CD4-positive, alpha-beta memory T cell (primary cell): ENCODE measurements at regions not wholly inside any gene's neighbourhood (a gene's known extent, or its start where the extent isn't known, plus 50 kb on each side); places are given as distances from the start of the nearest gene placed in this dataset.

ENCODE experiments used
- CTCF ChIA-PET: fragments of 350-600 bp; sonication (Branson Sonifier 250); formaldehyde crosslinking; loops from one replicate; lab custom pipeline; 2021; ENCODE audit warnings: inconsistent platforms; ENCODE audit not compliant: partially characterized antibody; lab: Charles Lee
- POLR2A ChIA-PET: fragments of 350-600 bp; sonication (Branson Sonifier 250); formaldehyde crosslinking; loops from one replicate; lab custom pipeline; 2021; ENCODE audit not compliant: partially characterized antibody; lab: Charles Lee
- DNase-seq, 5 donors: peaks; one replicate each; pipeline versions ENCODE4 v3.0.0 to v3.0.0-alpha.2; 2020 to 2022; ENCODE audit warnings: mixed read lengths in 1 of 5
- H3K27ac ChIP-seq: one replicate; pipeline ENCODE4 v1.7.0; 2013; ENCODE audit warnings: low read depth, low read length
- H3K27me3 ChIP-seq: 2 replicates; pipeline ENCODE4 v1.7.0; 2013; ENCODE audit warnings: mild to moderate bottlenecking, low read length, moderate library complexity; ENCODE audit not compliant: insufficient read depth
- H3K36me3 ChIP-seq: 2 replicates; pipeline ENCODE4 v1.7.0; 2013; ENCODE audit warnings: mild to moderate bottlenecking, low read length, moderate library complexity; ENCODE audit not compliant: insufficient read depth
- H3K4me1 ChIP-seq: 2 replicates; pipeline ENCODE4 v1.7.0; 2013; ENCODE audit warnings: mild to moderate bottlenecking, low read length, moderate library complexity; ENCODE audit not compliant: insufficient read depth
- H3K4me3 ChIP-seq, 2 donors: one replicate each; pipeline ENCODE4 v1.7.0; 2013; ENCODE audit warnings: low read length in 2 of 2, mild to moderate bottlenecking in 1 of 2
- H3K9me3 ChIP-seq, 2 donors: one replicate each; pipeline ENCODE4 v1.7.0; 2013; ENCODE audit warnings: low read length in 2 of 2, control low read depth in 1 of 2; ENCODE audit not compliant: control insufficient read depth in 1 of 2
- H3K27ac Mint-ChIP-seq, 7 donors: one replicate each; pipeline ENCODE4 v1.8.0; 2020 to 2021; ENCODE audit warnings: mixed read lengths in 7 of 7, mild to moderate bottlenecking in 6 of 7, inconsistent platforms in 3 of 7, moderate library complexity in 3 of 7
- H3K27me3 Mint-ChIP-seq, 2 donors: one replicate each; pipeline ENCODE4 v1.8.0; 2020 to 2021; ENCODE audit warnings: mixed read lengths in 2 of 2
- H3K36me3 Mint-ChIP-seq, 2 donors: one replicate each; pipeline ENCODE4 v1.8.0; 2020 to 2021; ENCODE audit warnings: mixed read lengths in 2 of 2, inconsistent platforms in 1 of 2, mild to moderate bottlenecking in 1 of 2
- H3K4me1 Mint-ChIP-seq, 4 donors: one replicate each; pipeline ENCODE4 v1.8.0; 2020 to 2021; ENCODE audit warnings: mixed read lengths in 4 of 4, mild to moderate bottlenecking in 1 of 4
- H3K4me3 Mint-ChIP-seq, 8 donors: one replicate each; pipeline ENCODE4 v1.8.0; 2020 to 2021; ENCODE audit warnings: mixed read lengths in 8 of 8, mild to moderate bottlenecking in 7 of 8, moderate library complexity in 6 of 8, inconsistent platforms in 3 of 8
- H3K9me3 Mint-ChIP-seq, 8 donors: one replicate each; pipeline ENCODE4 v1.8.0; 2020 to 2021; ENCODE audit warnings: mixed read lengths in 8 of 8, mild to moderate bottlenecking in 5 of 8, inconsistent platforms in 3 of 8, moderate library complexity in 1 of 8
- intact Hi-C: fragments of 100-400 bp; cut with micrococcal nuclease; formaldehyde crosslinking; loops from one replicate; pipeline ENCODE4 v1.15.1; 2023

DNA sequence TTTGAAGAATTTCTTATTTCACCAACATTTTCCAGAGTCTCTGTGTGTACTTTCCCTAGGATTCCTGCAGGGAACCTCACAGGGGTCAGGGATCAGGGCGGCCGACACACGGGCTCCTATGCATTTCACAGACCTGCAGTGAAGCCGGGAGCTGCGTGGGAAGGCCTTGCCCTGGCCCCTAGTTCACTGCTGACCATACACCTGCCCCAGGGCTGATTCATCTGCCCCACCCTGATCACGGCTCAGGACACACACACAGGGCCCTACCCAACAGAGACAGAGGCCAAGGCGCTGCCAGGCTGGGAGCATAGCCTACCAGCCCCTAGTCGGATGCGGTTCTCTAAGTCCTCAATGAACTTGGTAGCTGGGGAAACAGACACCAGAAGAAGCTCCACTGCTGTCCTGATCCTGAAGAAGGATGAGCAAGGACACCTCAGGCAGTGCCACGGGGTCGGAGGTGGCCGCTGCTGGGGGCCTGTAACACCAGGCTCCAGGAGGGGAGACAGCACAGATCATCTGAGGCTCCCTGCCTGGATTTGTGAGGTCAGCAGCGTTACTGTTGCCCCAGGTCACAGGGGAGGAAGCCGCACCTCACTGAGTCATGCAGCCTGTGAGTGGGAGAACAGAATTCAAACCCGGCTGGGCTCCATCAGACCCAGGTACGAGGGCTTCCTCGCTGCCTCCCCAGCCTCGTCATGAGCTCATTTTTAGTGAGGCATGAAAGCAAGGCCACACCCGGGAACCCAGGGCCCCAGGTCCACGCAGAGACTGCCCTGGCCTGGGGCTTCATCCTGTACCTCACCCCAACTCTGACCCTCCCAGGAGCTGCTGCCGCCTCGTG, 278.8 kb upstream of the PPP2R2D start:
- H3K4me3 ChIP-seq, result no peak overlapping the region
- CTCF ChIA-PET, result no interaction called here
- no peaks in the 10 kb centered on the region for H3K9me3 ChIP-seq
- no peaks in the 10 kb centered on the region for H3K27me3 ChIP-seq
- peaks cover 0 to 2% of the 10 kb centered on the region in 2 donors for H3K27me3 Mint-ChIP-seq
- no peaks in the 10 kb centered on the region for H3K36me3 ChIP-seq
- H3K27ac Mint-ChIP-seq, result no peak overlapping the region
- DNase-seq, result no peak
- H3K36me3 Mint-ChIP-seq, result no peaks in the 10 kb centered on the region
- no peak overlapping the region for H3K27ac ChIP-seq
- no peaks in the 10 kb centered on the region for H3K4me1 ChIP-seq
- POLR2A ChIA-PET, result no interaction called here
- peaks cover 0 to 1% (median 0%) of the 10 kb centered on the region in 4 donors for H3K4me1 Mint-ChIP-seq
- H3K4me3 Mint-ChIP-seq, result no peak overlapping the region
- intact Hi-C loops, result no loop called here
- peaks cover 0 to 8% (median 0%) of the 10 kb centered on the region in 8 donors for H3K9me3 Mint-ChIP-seq

DNA sequence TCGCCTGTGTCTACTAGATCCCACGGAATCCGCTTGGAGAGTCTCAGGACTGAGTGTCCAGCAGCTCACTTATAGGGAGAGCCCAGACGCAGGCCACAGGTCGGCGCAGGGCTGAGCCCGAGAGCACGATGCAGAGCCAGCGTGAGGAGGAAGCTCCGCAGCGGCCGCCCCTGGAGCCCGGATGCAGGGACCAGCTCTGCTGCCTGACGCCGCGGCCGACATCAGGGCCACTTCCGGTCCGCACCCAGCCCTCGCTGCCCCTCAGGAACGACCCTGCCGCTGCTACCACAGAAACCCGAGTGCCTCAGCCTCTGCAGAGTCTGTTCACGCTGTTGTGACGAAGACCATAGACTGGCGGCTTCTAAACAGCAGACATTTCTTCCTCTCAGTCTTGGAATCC, 275.8 kb upstream of the PPP2R2D start:
- CTCF ChIA-PET, result no interaction called here
- H3K4me3 Mint-ChIP-seq, result no peak overlapping the region
- no peak overlapping the region for H3K27ac ChIP-seq
- H3K27me3 Mint-ChIP-seq, result no peaks in the 10 kb centered on the region
- POLR2A ChIA-PET, result no interaction called here
- H3K36me3 Mint-ChIP-seq, result no peaks in the 10 kb centered on the region
- H3K4me3 ChIP-seq, result no peak overlapping the region
- no peaks in the 10 kb centered on the region for H3K4me1 ChIP-seq
- no peak for DNase-seq
- intact Hi-C loops, result no loop called here
- no peaks in the 10 kb centered on the region for H3K27me3 ChIP-seq
- no peaks in the 10 kb centered on the region for H3K9me3 ChIP-seq
- H3K4me1 Mint-ChIP-seq, result peaks cover 0 to 1% (median 0%) of the 10 kb centered on the region in 4 donors
- H3K27ac Mint-ChIP-seq, result no peak overlapping the region
- peaks cover 0 to 26% (median 5%) of the 10 kb centered on the region in 8 donors for H3K9me3 Mint-ChIP-seq
- H3K36me3 ChIP-seq, result no peaks in the 10 kb centered on the region

DNA sequence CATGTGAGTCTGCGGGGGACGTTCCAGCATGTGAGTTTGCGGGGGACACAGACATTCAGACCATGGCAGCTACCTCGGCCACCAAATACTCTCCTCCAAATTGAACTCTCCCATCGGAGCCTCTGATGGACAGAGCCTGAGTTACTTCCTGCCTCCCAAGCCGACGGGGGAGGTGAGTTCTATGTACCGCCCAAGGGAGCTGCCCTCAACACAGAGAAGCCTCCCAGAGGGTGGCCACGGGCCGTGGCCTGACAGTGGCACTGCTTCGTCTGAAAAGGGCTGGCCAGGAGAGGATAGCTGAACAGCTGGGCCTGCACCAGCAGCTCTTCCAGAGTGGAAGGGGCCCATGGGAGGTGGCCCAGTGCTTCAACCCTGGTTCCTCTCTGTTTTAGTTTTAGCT, 274.5 kb upstream of the PPP2R2D start:
- ChIA-PET CTCF (no interaction called here), POLR2A (no interaction called here)
- intact Hi-C loops, result no loop called here
- no peak overlapping the region for H3K4me3 ChIP-seq
- DNase-seq, result no peak
- peaks cover 0 to 26% (median 5%) of the 10 kb centered on the region in 8 donors for H3K9me3 Mint-ChIP-seq
- no peak overlapping the region for H3K27ac ChIP-seq
- no peaks in the 10 kb centered on the region for H3K27me3 Mint-ChIP-seq
- H3K4me1 Mint-ChIP-seq, result peaks cover 0 to 1% (median 0%) of the 10 kb centered on the region in 4 donors
- no peak overlapping the region for H3K27ac Mint-ChIP-seq
- no peaks in the 10 kb centered on the region for H3K36me3 ChIP-seq
- H3K4me3 Mint-ChIP-seq, result no peak overlapping the region
- H3K27me3 ChIP-seq, result no peaks in the 10 kb centered on the region
- no peaks in the 10 kb centered on the region for H3K4me1 ChIP-seq
- no peaks in the 10 kb centered on the region for H3K36me3 Mint-ChIP-seq
- H3K9me3 ChIP-seq, result no peaks in the 10 kb centered on the region

DNA sequence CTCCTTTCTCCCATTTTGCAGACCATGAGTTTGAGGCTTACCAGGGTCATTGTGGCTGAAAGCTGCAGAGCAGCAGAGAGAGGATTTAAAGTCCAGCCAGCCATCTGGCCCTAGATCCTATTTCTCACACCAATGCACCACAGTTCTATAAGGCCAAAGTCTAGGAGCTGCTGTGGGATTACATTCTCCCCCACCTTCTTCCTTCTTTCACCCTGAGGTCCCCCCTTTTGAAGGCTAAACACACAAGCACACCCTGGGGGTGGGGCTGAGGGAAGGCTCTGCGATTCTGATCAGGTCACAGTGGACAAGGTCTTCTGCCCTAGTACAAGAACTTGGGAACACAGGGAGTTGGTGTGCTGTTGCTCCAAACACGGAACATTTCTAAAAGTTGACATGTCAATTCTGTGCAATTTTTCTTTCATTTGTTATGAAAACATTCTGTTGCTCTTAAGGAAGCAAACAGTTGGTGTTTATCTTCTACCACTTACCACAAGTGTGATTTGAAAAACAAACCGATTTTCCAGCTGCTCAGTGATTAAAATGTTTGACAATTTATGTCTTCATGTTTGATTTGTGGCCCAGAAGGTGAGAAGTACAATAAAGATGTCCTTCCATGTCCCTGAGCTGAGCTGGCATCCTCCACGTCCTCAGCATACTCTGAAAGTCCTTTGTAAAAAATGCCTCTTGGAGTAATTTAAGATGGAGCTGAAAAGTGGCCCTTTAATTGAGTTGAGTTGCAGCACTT, 271.6 kb upstream of the PPP2R2D start:
- DNase-seq, result no peak
- peaks cover 0 to 22% (median 4%) of the 10 kb centered on the region in 8 donors for H3K9me3 Mint-ChIP-seq
- H3K36me3 Mint-ChIP-seq, result no peaks in the 10 kb centered on the region
- H3K4me3 Mint-ChIP-seq, result no peak overlapping the region
- H3K27ac ChIP-seq, result no peak overlapping the region
- H3K4me3 ChIP-seq, result no peak overlapping the region
- no peak overlapping the region for H3K27ac Mint-ChIP-seq
- no peaks in the 10 kb centered on the region for H3K27me3 ChIP-seq
- no peaks in the 10 kb centered on the region for H3K4me1 ChIP-seq
- H3K9me3 ChIP-seq, result no peaks in the 10 kb centered on the region
- CTCF ChIA-PET, result no interaction called here
- POLR2A ChIA-PET, result no interaction called here
- intact Hi-C loops, result no loop called here
- H3K4me1 Mint-ChIP-seq, result peaks cover 0 to 1% (median 0%) of the 10 kb centered on the region in 4 donors
- H3K27me3 Mint-ChIP-seq, result no peaks in the 10 kb centered on the region
- no peaks in the 10 kb centered on the region for H3K36me3 ChIP-seq

DNA sequence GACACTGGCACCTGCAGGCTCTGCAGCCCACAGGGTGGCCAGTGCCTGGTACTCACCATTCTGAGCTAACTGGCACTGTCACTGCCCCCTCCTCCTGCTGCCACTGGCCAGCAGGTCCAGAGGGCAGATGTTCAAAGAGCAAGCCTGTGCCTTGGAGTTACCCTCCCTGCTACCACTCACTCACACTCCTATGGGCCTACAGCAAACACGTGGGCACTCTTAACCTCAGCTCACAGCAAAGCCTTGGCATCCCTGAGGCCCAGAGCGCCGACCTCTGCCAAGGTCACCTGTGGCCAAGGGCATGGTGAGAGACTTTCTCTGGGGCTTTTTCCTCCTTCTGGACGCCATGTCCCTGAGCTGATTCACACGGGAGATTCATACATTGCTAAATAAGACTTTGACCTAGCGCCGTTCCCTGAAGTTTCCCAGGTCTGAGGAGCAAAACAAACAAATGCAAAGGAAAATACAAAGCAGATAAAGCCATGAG, 270.0 kb upstream of the PPP2R2D start:
- POLR2A ChIA-PET, result no interaction called here
- CTCF ChIA-PET, result no interaction called here

DNA sequence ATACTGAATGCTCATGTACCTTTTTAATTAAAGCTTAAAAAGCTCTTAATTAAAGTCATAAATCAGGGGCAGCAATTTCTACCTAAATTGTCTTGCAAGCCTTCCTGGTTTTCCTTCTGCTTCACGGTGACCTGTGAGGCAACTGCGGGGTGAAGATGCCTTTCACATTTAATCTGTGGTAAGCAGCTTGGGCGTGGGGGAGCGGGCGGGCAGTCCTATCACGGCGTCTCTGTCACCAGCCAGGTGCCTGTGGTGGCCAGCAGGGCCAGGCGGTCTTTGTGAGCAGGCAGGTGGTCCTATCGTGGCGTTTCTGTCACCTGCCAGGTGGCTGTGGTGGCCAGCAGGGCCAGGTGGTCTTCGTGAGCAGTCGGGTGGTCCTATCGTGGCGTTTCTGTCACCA, 269.2 kb upstream of the PPP2R2D start:
- H3K27ac ChIP-seq, result no peak overlapping the region
- H3K36me3 ChIP-seq, result no peaks in the 10 kb centered on the region
- Mint-ChIP-seq H3K27ac (no peak overlapping the region), H3K4me1 (no peaks in the 10 kb centered on the region), H3K36me3 (peaks cover 0 to 2% of the 10 kb centered on the region in 2 donors), H3K9me3 (peaks cover 0 to 28% (median 5%) of the 10 kb centered on the region in 8 donors), H3K4me3 (no peak overlapping the region), H3K27me3 (peaks cover 0 to 2% of the 10 kb centered on the region in 2 donors)
- no peaks in the 10 kb centered on the region for H3K4me1 ChIP-seq
- no peak overlapping the region for H3K4me3 ChIP-seq
- H3K9me3 ChIP-seq, result no peaks in the 10 kb centered on the region
- no peak for DNase-seq
- no peaks in the 10 kb centered on the region for H3K27me3 ChIP-seq
- ChIA-PET POLR2A (no interaction called here), CTCF (no interaction called here)
- intact Hi-C loops, result no loop called here

More for the DNA sequence above, 270.0 kb upstream of the PPP2R2D start:
- Histone ChIP-seq H3K9me3 (no peaks in the 10 kb centered on the region), H3K36me3 (no peaks in the 10 kb centered on the region), H3K4me3 (no peak overlapping the region), H3K4me1 (no peaks in the 10 kb centered on the region), H3K27me3 (no peaks in the 10 kb centered on the region), H3K27ac (no peak overlapping the region)
- Mint-ChIP-seq H3K27me3 (peaks cover 0 to under 1% of the 10 kb centered on the region in 2 donors), H3K36me3 (peaks cover 0 to under 1% of the 10 kb centered on the region in 2 donors), H3K4me1 (peaks cover 0 to 1% (median 0%) of the 10 kb centered on the region in 4 donors), H3K9me3 (peaks cover 0 to 23% (median 4%) of the 10 kb centered on the region in 8 donors), H3K27ac (no peak overlapping the region), H3K4me3 (no peak overlapping the region)
- DNase-seq, result no peak
- intact Hi-C loops, result no loop called here

DNA sequence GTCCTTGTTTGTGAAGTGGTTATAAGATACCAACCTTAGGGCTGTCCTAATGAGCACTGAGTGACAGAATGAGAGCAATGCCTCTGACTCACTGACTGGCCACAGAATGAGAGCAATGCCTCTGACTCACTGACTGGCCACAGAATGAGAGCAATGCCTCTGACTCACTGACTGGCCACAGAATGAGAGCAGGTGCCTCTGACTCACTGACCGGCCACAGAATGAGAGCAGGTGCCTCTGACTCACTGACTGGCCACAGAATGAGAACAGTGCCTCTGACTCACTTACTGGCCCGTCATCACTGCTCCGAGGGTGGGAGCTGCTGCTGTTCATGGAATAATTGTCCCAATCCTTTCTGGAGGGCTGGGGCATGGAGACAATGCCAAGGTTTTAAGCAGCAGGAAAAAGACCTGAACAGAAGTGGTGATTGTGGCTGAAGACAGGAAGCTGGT, 265.2 kb upstream of the PPP2R2D start:
- H3K9me3 ChIP-seq, result no peaks in the 10 kb centered on the region
- DNase-seq, result no peak
- POLR2A ChIA-PET, result no interaction called here
- H3K4me3 Mint-ChIP-seq, result no peak overlapping the region
- CTCF ChIA-PET, result no interaction called here
- peaks cover 0 to 2% of the 10 kb centered on the region in 2 donors for H3K36me3 Mint-ChIP-seq
- peaks cover 3 to 22% (median 8%) of the 10 kb centered on the region in 8 donors for H3K9me3 Mint-ChIP-seq
- no peak overlapping the region for H3K27ac ChIP-seq
- H3K36me3 ChIP-seq, result no peaks in the 10 kb centered on the region
- no peak overlapping the region for H3K4me3 ChIP-seq
- no peaks in the 10 kb centered on the region for H3K27me3 ChIP-seq
- no peaks in the 10 kb centered on the region for H3K4me1 ChIP-seq
- intact Hi-C loops, result no loop called here
- no peaks in the 10 kb centered on the region for H3K4me1 Mint-ChIP-seq
- no peak overlapping the region for H3K27ac Mint-ChIP-seq
- H3K27me3 Mint-ChIP-seq, result peaks cover 0 to 2% of the 10 kb centered on the region in 2 donors
